ENCODE measurements at regions not wholly inside any gene's neighbourhood (a gene's known extent, or its start where the extent isn't known, plus 50 kb on each side); places are given as distances from the start of the nearest gene placed in this dataset.
"Not testable (repeated sequence)": the region's sequence is repeated elsewhere in the genome, so short reads cannot be mapped to it uniquely, and the experiment has no call there.

DNA sequence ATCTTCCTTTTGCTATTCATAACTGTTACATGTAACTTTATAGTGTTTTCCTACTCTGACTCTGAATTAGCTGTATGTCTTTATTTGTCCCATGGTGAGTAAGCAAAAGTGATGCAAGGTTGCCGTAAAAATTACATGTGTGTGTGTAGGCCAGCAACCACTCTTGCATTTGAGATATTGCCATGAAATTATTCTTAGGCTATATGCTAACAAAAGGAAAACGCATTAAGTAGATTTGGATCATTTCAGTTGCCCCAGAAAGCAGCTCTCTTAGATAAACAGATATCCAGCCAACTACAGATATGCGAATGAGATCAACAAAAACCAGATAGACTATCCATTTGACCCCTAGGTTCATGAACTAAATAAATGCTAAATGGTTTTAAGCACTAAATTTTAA is 73.6 kb downstream of the CYLC2 start:
- in situ Hi-C loops (cut with HindIII; ENCODE audit: low pct_ligation_motif_present, low pct_unique_long_range_greater_than_20kb, low sequenced_read_pairs) = no loop called here
- DNase-seq = no peak

DNA sequence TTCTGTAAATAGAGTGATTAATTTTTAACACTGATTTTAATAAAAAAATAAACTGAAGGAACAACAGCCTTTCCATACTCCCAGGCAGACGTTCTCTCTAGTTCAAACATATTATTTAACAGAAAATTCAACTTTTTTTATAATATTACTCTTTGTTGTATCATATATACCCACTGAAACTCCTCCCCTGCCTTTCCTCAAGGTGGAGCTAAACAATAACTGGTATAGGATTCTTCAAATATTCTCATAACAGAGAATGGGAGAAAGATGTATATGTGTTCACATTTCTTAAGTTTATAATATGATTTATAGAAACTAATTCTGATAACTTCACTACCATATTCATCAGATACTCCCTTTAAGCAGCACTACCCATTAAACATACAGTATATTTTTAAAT is 83.4 kb downstream of the CYLC2 start:
- in situ Hi-C loops (cut with HindIII; ENCODE audit: low pct_ligation_motif_present, low pct_unique_long_range_greater_than_20kb, low sequenced_read_pairs) = no loop called here
- no peak for DNase-seq

DNA sequence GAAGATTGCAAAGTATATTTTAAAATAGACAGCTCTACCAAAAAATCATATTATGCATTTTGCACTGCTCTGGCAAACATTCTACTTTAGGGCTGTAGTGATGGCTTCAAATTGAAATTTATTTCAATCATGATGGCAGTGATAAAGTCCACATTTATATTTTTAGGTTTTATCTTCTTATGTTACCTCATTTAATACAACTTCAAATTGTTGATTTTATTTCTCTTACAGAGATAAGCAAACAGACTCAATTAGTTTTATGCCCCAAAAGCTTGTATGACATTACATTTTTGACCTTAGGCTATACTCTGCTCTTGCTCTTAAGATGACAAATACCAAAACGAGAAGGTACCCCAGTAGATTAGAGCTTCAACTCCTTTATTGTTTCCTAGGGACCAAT is 87.4 kb downstream of the CYLC2 start:
- in situ Hi-C loops (cut with HindIII; ENCODE audit: low pct_ligation_motif_present, low pct_unique_long_range_greater_than_20kb, low sequenced_read_pairs) = no loop called here
- DNase-seq = no peak

DNA sequence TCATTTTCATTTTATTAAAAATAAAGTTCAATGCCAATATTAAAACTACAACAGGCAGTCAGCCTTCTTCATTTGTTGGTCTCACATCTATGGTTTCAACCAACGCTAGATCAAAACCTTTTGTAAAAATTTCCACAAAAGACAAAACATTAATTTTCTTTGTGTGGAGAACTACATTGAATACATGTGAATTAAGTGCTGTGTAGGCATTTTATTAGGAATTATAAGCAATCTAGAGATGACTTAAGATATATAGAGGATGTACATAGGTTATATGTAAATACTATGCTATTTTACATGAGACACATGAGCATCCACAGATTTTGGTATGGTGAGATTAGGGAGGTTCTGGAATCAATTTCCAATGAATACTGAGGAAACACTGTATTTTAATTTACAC is 94.2 kb downstream of the CYLC2 start:
- in situ Hi-C loops (cut with HindIII; ENCODE audit: low pct_ligation_motif_present, low pct_unique_long_range_greater_than_20kb, low sequenced_read_pairs) = no loop called here
- DNase-seq = no peak

DNA sequence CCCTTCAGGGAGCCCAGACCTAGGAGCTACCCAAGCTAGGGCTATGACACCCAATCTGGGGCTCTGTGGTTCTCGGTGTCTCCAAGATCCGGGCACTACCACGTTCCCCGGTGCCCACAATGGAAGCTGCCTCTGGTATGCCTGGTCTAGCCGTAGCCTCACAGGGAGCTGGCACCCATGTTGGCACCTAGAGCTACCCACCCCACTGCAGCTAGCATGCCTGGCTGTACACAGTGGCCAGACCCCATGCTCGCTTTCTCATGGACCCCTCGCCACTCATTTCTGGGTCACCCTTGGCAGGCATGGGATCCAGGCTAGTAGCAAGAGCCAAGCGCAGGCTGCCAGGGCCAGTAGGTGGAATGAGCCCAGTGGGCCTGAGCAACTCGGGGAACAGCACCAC is 109.0 kb downstream of the CYLC2 start:
- in situ Hi-C loops (cut with HindIII; ENCODE audit: low pct_ligation_motif_present, low pct_unique_long_range_greater_than_20kb, low sequenced_read_pairs) = no loop called here
- DNase-seq = no peak

DNA sequence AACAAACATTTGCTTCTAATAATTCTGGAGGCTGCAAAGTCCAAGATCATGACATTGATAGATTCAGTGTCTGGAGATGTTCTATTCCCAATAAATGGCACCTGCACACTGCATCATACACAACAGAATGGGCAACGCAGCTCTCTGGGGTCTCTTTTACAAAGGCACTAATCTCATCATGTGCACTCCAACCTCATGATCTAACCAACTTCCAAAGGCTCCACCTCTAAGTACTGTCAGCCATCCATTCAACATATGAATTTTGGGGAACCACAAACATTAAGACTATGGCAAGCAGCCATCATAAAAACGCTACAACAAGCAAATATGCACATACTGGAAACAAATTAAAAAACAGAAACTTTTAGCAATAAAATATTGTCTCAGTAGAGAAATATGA is 121.1 kb downstream of the CYLC2 start:
- no peak for DNase-seq
- in situ Hi-C loops (cut with HindIII; ENCODE audit: low pct_ligation_motif_present, low pct_unique_long_range_greater_than_20kb, low sequenced_read_pairs) = no loop called here

DNA sequence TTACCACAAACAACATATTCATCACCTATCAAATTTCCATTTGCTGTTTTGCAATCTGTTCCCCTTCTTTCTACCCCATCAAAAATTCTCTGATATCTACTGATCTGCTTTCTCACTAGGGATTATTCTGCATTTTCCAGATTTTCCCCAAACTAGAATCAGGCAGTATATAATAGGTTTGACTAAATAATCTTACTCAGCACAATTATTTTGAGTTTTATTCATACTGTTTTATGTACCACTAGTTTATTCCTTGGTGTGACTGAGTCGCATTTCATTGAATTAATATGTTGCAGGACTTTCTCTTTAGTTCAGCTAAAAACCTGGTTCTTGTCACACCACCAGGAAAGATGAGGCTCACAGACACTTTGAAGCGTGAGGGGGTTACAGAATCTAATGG is 131.4 kb downstream of the CYLC2 start:
- no peak for DNase-seq
- in situ Hi-C loops (cut with HindIII; ENCODE audit: low pct_ligation_motif_present, low pct_unique_long_range_greater_than_20kb, low sequenced_read_pairs) = no loop called here

DNA sequence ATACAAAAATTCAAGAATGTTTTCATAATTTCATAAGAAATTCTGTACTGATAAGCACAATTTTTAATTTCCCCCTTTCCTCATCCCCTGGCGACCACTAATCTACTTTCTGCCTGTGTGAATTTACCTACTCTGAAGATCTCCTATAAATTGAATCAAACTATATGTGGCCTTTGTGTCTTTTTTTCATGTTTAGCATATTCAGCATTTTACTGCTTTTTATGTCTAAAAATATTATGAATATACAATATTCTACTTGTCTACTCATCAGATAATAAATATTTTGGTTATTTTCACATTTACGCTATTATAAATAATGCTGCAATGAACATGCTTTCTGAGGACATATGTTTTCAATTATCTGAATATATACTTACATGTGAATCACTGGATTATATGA is 144.8 kb downstream of the CYLC2 start:
- DNase-seq = no peak
- in situ Hi-C loops (cut with HindIII; ENCODE audit: low pct_ligation_motif_present, low pct_unique_long_range_greater_than_20kb, low sequenced_read_pairs) = no loop called here

DNA sequence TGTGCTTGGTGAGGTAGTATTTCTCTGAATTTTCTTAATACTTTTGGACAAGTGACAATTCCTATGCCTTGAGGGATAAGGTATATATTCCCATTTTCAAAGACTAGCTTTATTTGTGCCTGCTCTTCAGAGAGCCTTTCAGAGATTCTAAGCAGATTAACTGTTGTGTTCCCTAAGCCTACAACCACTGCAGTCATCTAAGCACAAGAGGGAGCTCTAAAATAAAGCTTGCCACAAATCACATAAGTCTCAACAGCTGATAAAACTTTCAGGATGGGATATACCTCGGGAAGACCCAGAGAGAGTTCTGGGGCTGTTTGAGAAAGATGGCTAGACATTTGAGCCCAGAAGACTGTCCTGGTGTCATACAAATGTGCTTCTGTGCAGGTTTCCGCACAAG is 157.3 kb downstream of the CYLC2 start:
- in situ Hi-C loops (cut with HindIII; ENCODE audit: low pct_ligation_motif_present, low pct_unique_long_range_greater_than_20kb, low sequenced_read_pairs) = no loop called here
- DNase-seq = no peak

DNA sequence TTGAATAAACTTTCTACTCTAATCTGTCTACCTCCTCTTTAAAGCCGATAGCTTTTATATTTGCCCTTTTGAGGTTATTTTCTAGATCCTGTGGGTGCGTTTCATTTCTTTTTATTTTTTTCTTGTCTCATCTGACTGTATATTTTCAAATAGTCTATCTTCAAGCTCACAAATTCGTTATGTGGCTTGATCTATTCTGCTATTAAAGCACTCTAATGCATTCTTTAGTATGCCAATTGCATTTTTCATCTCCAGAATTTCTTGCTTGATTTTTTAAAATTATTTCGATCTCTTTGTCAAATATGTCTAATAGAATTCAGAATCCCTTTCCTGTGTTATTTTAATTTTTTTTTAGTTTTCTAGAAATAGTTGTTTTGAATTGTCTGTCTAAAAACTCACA is 172.4 kb downstream of the CYLC2 start:
- no peak for DNase-seq
- in situ Hi-C loops (cut with HindIII; ENCODE audit: low pct_ligation_motif_present, low pct_unique_long_range_greater_than_20kb, low sequenced_read_pairs) = no loop called here

DNA sequence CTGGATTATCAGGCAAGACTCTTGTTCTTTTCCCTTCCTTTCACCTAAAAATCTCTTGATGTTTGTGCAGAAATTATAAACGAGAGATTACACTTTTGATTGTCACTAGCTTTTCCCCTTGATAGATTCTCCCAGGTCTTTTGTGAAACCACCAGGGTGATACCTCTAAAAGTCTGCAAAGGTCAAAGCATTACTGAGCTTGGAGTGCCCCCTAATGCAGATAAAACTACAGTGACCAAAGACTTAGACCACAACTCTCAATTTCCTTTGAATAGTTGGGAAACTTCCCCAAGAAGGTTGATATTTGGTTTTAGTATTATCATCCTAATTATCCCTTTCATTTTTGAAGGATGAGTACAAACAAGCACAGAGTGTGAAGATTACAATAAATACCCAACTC is 173.1 kb downstream of the CYLC2 start:
- no peak for DNase-seq
- in situ Hi-C loops (cut with HindIII; ENCODE audit: low pct_ligation_motif_present, low pct_unique_long_range_greater_than_20kb, low sequenced_read_pairs) = no loop called here

DNA sequence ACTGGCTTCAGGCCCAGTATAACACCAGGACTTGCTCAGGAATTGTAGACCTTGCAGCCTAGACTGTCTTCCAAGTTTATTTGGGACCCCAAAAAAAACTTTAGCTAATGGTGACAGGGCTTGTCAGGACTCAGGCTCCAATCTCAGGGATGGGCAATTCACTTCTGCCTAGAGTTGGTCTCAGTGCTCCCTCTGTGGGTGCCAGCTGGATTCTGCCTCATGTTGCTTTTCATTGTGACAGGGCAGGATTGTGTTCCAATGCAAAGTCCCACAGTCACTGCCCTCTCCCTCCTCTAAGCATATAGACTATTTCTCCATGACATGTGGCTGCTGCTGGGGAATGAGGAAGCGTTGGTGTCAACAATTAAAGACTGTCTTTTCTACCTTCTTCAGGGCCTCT is 174.7 kb downstream of the CYLC2 start:
- DNase-seq = no peak
- in situ Hi-C loops (cut with HindIII; ENCODE audit: low pct_ligation_motif_present, low pct_unique_long_range_greater_than_20kb, low sequenced_read_pairs) = no loop called here

DNA sequence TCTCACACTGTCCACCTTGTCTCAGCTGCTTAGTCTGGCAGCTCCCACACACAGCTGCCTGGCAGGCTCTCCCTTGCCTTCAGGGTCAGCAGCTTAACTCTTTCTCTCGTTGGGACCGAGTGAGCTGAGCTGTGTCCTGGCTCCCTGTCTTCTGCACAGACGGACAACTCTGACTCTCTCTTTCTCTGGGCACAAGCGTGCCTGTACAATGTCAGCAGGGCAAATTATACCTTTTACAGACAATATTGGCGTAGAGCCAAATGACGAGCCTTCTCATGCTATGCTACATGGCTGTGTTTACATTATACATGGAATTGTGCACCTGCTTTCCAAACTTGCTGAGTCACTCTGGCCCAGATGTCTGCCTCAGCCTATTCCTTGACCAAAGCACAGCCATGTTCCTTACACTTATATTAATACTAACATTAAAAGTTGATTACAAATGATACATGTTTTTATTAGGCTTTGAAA is 188.6 kb downstream of the CYLC2 start:
- in situ Hi-C loops (cut with HindIII; ENCODE audit: low pct_ligation_motif_present, low pct_unique_long_range_greater_than_20kb, low sequenced_read_pairs) = no loop called here
- no peak for DNase-seq

DNA sequence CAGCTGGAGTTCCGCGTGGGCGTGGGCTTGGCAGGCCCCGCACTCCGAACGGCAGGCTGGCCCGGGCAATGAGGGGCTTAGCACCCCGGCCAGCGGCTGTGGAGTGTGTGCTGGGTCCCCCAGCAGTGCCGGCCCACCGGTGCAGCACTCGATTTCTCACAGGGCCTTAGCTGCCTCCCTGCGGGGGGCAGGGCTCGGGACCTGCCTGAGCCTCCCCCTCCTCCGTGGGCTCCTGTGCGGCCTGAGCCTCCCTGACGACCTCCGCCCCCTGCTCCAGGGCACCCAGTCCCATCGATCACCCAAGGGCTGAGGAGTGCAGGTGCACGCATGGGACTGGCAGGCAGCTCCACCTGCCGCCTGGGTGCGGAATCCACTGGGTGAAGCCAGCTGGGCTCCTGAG is 191.8 kb downstream of the CYLC2 start:
- no peak for DNase-seq
- in situ Hi-C loops (cut with HindIII; ENCODE audit: low pct_ligation_motif_present, low pct_unique_long_range_greater_than_20kb, low sequenced_read_pairs) = no loop called here

DNA sequence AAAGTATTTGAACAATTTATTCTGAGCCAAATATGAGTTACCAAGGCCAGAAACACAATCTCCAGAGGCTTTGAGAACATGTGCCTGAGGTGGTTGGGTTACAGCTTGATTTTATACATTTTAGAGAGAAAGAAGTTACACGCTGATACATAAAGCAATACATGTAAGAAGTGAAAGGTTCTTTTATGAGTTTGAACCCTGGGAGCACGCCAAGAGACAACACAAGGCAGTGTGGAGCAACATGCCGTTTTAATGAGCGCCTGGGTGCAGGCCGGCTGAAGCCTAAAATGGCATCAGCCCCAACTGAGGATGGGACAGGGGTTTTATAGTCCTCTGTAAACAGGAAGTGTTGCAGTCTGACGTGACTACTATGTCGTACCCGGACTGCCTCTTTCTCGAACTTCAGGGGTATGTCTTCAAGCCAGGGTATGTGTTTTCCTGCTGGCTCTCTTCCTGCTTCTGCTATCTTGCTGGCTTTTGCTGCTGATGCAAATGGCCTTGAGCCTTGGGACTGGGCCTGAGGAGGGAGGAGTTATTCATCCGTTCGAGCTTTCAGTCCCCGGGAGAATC is 193.7 kb downstream of the CYLC2 start:
- DNase-seq = no peak
- in situ Hi-C loops (cut with HindIII; ENCODE audit: low pct_ligation_motif_present, low pct_unique_long_range_greater_than_20kb, low sequenced_read_pairs) = no loop called here

DNA sequence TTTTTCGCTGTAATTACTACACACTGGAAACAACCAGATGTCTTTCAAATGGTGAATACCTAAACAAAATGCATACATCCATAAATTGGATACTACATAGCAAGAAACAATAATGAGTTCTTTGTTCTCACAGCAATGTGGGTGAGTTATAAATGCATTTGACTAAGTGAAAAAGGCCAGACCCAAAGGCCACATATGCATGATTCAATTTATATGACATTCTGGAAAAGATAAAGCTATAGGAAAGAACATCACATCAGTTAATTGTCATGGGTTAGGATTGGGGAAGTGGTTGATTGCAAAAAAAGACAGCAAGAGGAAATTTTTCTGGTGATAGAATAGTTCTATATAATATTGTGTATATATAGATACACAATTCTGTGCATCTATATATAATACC is 198.9 kb downstream of the CYLC2 start:
- DNase-seq = no peak
- in situ Hi-C loops (cut with HindIII; ENCODE audit: low pct_ligation_motif_present, low pct_unique_long_range_greater_than_20kb, low sequenced_read_pairs) = no loop called here

DNA sequence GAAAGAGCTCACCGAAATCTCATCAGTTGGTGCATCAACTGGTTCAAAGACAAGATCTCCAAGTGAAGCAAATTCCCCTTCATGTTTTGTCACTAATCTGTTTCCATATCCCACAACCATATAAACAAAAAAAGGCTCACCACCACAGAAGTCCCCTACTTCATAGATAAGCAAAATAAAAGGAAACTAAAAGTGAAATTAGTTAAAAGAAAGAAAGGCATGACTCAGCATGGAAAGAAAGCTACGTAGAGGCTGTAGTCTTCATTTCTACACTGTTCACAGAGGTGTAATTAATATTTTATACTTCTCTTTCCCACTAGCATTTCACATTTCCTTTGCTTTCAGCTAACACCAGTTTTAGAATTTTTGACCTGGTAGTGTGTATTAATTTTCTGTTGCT is 208.0 kb downstream of the CYLC2 start:
- DNase-seq = no peak
- in situ Hi-C loops (cut with HindIII; ENCODE audit: low pct_ligation_motif_present, low pct_unique_long_range_greater_than_20kb, low sequenced_read_pairs) = no loop called here

DNA sequence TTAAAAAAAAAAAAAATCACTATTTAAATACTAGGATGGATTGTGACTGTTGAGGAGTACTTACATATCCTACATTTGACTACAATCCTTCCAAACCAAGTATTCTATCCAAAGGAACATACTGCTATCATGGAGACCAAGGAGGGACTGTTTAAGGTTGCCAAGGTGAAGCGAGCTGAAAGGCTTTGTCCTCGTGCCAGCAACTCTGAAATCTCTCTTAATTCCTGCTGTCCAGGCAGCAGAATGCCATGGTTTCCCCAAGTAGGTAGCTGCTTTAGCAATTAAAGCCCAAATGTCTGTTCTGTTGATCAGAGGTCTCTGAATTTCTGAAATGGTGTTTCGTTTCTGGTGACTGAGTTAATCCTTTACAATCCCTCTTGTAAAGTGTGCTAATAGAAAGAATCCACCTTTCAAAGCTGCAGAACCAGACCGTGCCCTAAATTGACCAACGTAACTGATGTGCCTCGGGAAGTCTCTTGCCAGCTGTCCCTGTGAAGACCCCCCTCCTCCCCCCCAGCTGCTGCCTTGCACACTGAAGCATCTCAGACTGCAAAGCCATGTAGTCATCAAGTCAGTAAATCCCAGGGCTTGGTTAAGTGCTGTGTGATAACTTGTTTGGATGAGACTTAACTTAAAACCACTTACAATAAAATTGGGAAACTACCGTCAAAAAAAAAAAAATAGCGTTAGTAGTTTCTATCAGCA is 210.9 kb downstream of the CYLC2 start:
- DNase-seq; in situ Hi-C loops (cut with HindIII; ENCODE audit: low pct_ligation_motif_present, low pct_unique_long_range_greater_than_20kb, low sequenced_read_pairs): not testable (repeated sequence)

DNA sequence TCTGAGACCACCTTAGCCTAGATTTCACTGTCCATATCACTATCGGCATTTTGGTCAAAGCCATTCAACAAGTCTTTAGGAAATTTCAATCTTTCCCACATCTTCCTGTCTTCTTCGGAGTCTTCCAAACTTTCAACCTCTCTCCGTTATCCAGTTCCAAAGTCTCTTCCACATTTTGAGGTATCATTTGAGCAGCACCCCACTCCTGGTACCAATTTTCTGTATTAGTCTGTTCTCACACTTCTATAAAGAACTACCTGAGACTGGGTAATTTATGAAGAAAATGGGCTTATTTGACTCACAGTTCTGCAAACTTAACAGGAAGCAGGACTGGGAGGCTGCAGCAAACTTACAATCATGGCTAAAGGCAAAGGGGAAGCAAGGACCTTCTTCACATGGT is 215.5 kb downstream of the CYLC2 start:
- in situ Hi-C loops (cut with HindIII; ENCODE audit: low pct_ligation_motif_present, low pct_unique_long_range_greater_than_20kb, low sequenced_read_pairs) = no loop called here
- DNase-seq = no peak

DNA sequence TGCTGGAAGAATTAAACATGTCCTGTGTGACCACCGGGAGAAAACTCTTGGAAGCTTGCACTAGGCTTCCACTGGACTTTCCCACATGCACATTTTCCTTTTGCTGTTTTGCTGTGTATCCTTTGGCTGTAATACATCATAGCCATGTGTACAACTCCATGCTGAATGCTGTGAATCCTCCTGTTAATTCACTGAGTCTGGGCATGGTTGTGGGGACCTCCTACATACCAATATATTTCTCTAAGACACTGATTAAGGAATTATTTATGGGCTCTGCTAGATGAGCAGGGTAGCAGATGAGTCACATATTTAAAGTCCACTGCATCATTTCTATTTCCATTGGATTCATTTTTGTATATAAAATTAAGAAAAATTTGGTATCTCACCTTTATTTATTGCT is 220.1 kb downstream of the CYLC2 start:
- in situ Hi-C loops (cut with HindIII; ENCODE audit: low pct_ligation_motif_present, low pct_unique_long_range_greater_than_20kb, low sequenced_read_pairs) = no loop called here
- no peak for DNase-seq
